SU-DHL-6 (cell line): ENCODE measurements at regions not wholly inside any gene's neighbourhood (a gene's known extent, or its start where the extent isn't known, plus 50 kb on each side); places are given as distances from the start of the nearest gene placed in this dataset.

Experiments used
- H2AFZ ChIP-seq: fragments of 200-600 bp; sonication (generic); 2 replicates; pipeline ENCODE4 v1.6.1; 2014; ENCODE audit warnings: low read depth, mild to moderate bottlenecking, moderate library complexity, mixed read lengths, antibody characterized with exemption, low read length; ENCODE audit not compliant: severe bottlenecking
- H3F3A ChIP-seq: fragments of 200-600 bp; shearing (Covaris generic); 2 replicates; pipeline ENCODE4 v1.6.0; 2016; ENCODE audit warnings: antibody characterized with exemption, mild to moderate bottlenecking; ENCODE audit not compliant: insufficient read depth
- H3K27ac ChIP-seq: fragments of 200-600 bp; sonication (generic); 2 replicates; pipeline ENCODE4 v1.5.1; 2016; ENCODE audit warnings: low read depth, mild to moderate bottlenecking, low read length, moderate library complexity, mixed read lengths
- H3K27me3 ChIP-seq: fragments of 200-600 bp; sonication (generic), shearing (Covaris generic); 2 replicates; pipeline ENCODE4 v1.6.0; 2014; ENCODE audit warnings: mild to moderate bottlenecking, low read length
- H3K36me3 ChIP-seq: fragments of 200-600 bp; sonication (generic); 2 replicates; pipeline ENCODE4 v1.6.1; 2014; ENCODE audit warnings: mild to moderate bottlenecking, low read length, mixed read lengths
- H3K4me2 ChIP-seq: fragments of 300-600, 200-600 bp; shearing (Covaris generic), sonication (generic); 2 replicates; pipeline ENCODE4 v1.6.0; 2014; ENCODE audit warnings: low read length, low read depth, mild to moderate bottlenecking; ENCODE audit not compliant: poor library complexity, severe bottlenecking
- H3K4me3 ChIP-seq: fragments of 200-600 bp; sonication (generic); 2 replicates; pipeline ENCODE4 v1.5.1; 2014; ENCODE audit warnings: antibody characterized with exemption, low read length, mild to moderate bottlenecking, mixed read lengths; ENCODE audit not compliant: insufficient read depth, poor library complexity, severe bottlenecking
- H3K79me2 ChIP-seq: fragments of 200-600 bp; sonication (generic); 2 replicates; pipeline ENCODE4 v1.6.1; 2014; ENCODE audit warnings: mild to moderate bottlenecking, low read length, moderate library complexity; ENCODE audit not compliant: insufficient read depth
- H3K9ac ChIP-seq: fragments of 200-600 bp; sonication (generic); 2 replicates; pipeline ENCODE4 v1.7.0; 2014; ENCODE audit warnings: mild to moderate bottlenecking, low read length
- H3K9me2 ChIP-seq: fragments of 200-600 bp; sonication (generic); replicated peaks from 2 replicates; pipeline ENCODE4 v1.6.1; 2014; ENCODE audit warnings: low read length; ENCODE audit not compliant: insufficient read depth
- H3K9me3 ChIP-seq: fragments of 200-600 bp; sonication (generic); 2 replicates; pipeline ENCODE4 v1.6.1; 2014; ENCODE audit warnings: low read length, mixed read lengths; ENCODE audit not compliant: insufficient read depth
- H4K20me1 ChIP-seq: fragments of 200-600 bp; sonication (generic); 2 replicates; pipeline ENCODE4 v1.6.1; 2014; ENCODE audit warnings: low read depth, mild to moderate bottlenecking, antibody characterized with exemption, low read length, moderate library complexity, mixed read lengths
- CTCF ChIP-seq: fragments of 200-600 bp; sonication (generic); IDR thresholded peaks from one replicate; pipeline ENCODE4 v1.5.1; 2017; ENCODE audit warnings: antibody characterized with exemption, mild to moderate bottlenecking, low read length, moderate library complexity; ENCODE audit not compliant: insufficient read depth, poor library complexity, severe bottlenecking
- EZH2phosphoT487 ChIP-seq: fragments of 200-600 bp; sonication (generic), shearing (Covaris generic); conservative IDR thresholded peaks from 2 replicates; pipeline ENCODE4 v1.6.1; 2018; ENCODE audit warnings: mild to moderate bottlenecking, antibody characterized with exemption, low read length, moderate library complexity, mixed read lengths

GRCh38 chr20:11080010-11080409 is 406.2 kb upstream of the JAG1 start:
- no peak overlapping the region for H3K4me3 ChIP-seq
- H3K36me3 ChIP-seq, result no peaks in the 10 kb centered on the region
- H3K27ac ChIP-seq, result no peak overlapping the region
- H4K20me1 ChIP-seq, result no peaks in the 10 kb centered on the region
- TF ChIP-seq EZH2phosphoT487 (no peak), CTCF (no peak)
- no peaks in the 10 kb centered on the region for H3F3A ChIP-seq
- no peak overlapping the region for H2AFZ ChIP-seq
- no peaks in the 10 kb centered on the region for H3K27me3 ChIP-seq
- H3K79me2 ChIP-seq, result no peaks in the 10 kb centered on the region
- no peak overlapping the region for H3K9ac ChIP-seq
- no peaks in the 10 kb centered on the region for H3K9me3 ChIP-seq
- no peak overlapping the region for H3K4me2 ChIP-seq
- no peaks in the 10 kb centered on the region for H3K9me2 ChIP-seq

- no peak overlapping the region for H2AFZ ChIP-seq
- no peak overlapping the region for H3K4me2 ChIP-seq
- no peaks in the 10 kb centered on the region for H4K20me1 ChIP-seq
- no peaks in the 10 kb centered on the region for H3F3A ChIP-seq
- H3K36me3 ChIP-seq, result no peaks in the 10 kb centered on the region
- H3K9me3 ChIP-seq, result no peaks in the 10 kb centered on the region
- no peak overlapping the region for H3K27ac ChIP-seq
- H3K9me2 ChIP-seq, result no peaks in the 10 kb centered on the region
- H3K9ac ChIP-seq, result no peak overlapping the region
- no peak for TF ChIP-seq EZH2phosphoT487
- no peak for TF ChIP-seq CTCF
- no peaks in the 10 kb centered on the region for H3K79me2 ChIP-seq
- H3K4me3 ChIP-seq, result no peak overlapping the region
- no peaks in the 10 kb centered on the region for H3K27me3 ChIP-seq
Measured at GRCh38 chr20:11080781-11081377, 407.1 kb upstream of the JAG1 start.

- Histone ChIP-seq H3K27me3 (no peaks in the 10 kb centered on the region), H2AFZ (no peak overlapping the region), H3K4me3 (no peak overlapping the region), H3F3A (no peaks in the 10 kb centered on the region), H3K9me2 (no peaks in the 10 kb centered on the region), H3K9ac (no peak overlapping the region), H3K36me3 (no peaks in the 10 kb centered on the region), H3K79me2 (no peaks in the 10 kb centered on the region), H3K9me3 (no peaks in the 10 kb centered on the region), H3K4me2 (no peak overlapping the region), H3K27ac (no peak overlapping the region), H4K20me1 (no peaks in the 10 kb centered on the region)
- TF ChIP-seq CTCF, result no peak
- no peak for TF ChIP-seq EZH2phosphoT487
Measured at GRCh38 chr20:11083841-11084240, 410.0 kb upstream of the JAG1 start.
